WTC11 (cell line): ENCODE measurements at regions not wholly inside any gene's neighbourhood (a gene's known extent, or its start where the extent isn't known, plus 50 kb on each side); places are given as distances from the start of the nearest gene placed in this dataset.

Experiments used
- IRF2 ChIP-seq: sonication (generic); formaldehyde crosslinking; IDR thresholded peaks from 2 replicates; pipeline ENCODE4 v1.8.0; 2022; ENCODE audit warnings: low read depth, missing genetic modification reagents, borderline replicate concordance
- TEAD4 ChIP-seq: sonication (generic); formaldehyde crosslinking; IDR thresholded peaks from 2 replicates; pipeline ENCODE4 v1.8.0; 2022; ENCODE audit warnings: mild to moderate bottlenecking, missing genetic modification reagents
- TF ChIP-seq, protein P1 (sequence below): sonication (generic); formaldehyde crosslinking; IDR thresholded peaks from 2 replicates; pipeline ENCODE4 v1.8.1; 2023; ENCODE audit warnings: mild to moderate bottlenecking, missing genetic modification reagents, moderate library complexity
- TF ChIP-seq, protein P2 (sequence below): sonication (generic); formaldehyde crosslinking; IDR thresholded peaks from 2 replicates; pipeline ENCODE4 v1.8.0; 2022; ENCODE audit warnings: mild to moderate bottlenecking, missing genetic modification reagents
- TF ChIP-seq, protein P3 (sequence below): fragments of 200-600 bp; IDR thresholded peaks from 2 replicates; pipeline ENCODE4 v1.8.0; 2022; ENCODE audit warnings: antibody characterized with exemption
- TF ChIP-seq, protein P4 (sequence below): sonication (generic); formaldehyde crosslinking; IDR thresholded peaks from 2 replicates; pipeline ENCODE4 v1.8.0; 2022; ENCODE audit warnings: mild to moderate bottlenecking, missing genetic modification reagents
- TF ChIP-seq, protein P5 (sequence below): sonication (generic); formaldehyde crosslinking; IDR thresholded peaks from 2 replicates; pipeline ENCODE4 v1.8.0; 2023; ENCODE audit warnings: missing genetic modification reagents
- TF ChIP-seq, protein P6 (sequence below): sonication (generic); formaldehyde crosslinking; IDR thresholded peaks from 2 replicates; pipeline ENCODE4 v1.8.1; 2022; ENCODE audit warnings: low read depth, mild to moderate bottlenecking, moderate library complexity, missing genetic modification reagents, borderline replicate concordance

DNA sequence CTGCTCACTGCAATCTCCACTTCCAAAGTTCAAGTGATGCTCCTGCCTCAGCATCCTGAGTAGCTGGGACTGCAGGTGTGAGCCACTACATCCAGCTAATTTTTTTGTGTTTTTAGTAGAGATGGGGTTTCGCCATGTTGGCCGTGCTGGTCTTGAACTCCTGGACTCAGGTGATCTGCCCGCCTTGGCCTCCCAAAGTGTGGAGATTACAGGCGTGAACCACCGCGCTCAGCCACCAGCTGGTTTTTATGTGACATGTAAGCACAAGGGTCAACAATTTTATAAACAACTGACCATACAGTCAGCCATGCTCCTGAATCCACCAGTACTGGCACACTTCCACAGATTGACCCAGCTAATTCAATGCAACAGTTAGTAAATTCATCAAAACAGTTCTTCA lies 526.3 kb upstream of the LRRC4C start:
- TF ChIP-seq, protein P1, sequence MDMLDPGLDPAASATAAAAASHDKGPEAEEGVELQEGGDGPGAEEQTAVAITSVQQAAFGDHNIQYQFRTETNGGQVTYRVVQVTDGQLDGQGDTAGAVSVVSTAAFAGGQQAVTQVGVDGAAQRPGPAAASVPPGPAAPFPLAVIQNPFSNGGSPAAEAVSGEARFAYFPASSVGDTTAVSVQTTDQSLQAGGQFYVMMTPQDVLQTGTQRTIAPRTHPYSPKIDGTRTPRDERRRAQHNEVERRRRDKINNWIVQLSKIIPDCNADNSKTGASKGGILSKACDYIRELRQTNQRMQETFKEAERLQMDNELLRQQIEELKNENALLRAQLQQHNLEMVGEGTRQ (CRISPR knock-in tag): no peak
- TF ChIP-seq, protein P2, sequence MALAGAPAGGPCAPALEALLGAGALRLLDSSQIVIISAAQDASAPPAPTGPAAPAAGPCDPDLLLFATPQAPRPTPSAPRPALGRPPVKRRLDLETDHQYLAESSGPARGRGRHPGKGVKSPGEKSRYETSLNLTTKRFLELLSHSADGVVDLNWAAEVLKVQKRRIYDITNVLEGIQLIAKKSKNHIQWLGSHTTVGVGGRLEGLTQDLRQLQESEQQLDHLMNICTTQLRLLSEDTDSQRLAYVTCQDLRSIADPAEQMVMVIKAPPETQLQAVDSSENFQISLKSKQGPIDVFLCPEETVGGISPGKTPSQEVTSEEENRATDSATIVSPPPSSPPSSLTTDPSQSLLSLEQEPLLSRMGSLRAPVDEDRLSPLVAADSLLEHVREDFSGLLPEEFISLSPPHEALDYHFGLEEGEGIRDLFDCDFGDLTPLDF (CRISPR knock-in tag): no peak
- TF ChIP-seq, protein P3, sequence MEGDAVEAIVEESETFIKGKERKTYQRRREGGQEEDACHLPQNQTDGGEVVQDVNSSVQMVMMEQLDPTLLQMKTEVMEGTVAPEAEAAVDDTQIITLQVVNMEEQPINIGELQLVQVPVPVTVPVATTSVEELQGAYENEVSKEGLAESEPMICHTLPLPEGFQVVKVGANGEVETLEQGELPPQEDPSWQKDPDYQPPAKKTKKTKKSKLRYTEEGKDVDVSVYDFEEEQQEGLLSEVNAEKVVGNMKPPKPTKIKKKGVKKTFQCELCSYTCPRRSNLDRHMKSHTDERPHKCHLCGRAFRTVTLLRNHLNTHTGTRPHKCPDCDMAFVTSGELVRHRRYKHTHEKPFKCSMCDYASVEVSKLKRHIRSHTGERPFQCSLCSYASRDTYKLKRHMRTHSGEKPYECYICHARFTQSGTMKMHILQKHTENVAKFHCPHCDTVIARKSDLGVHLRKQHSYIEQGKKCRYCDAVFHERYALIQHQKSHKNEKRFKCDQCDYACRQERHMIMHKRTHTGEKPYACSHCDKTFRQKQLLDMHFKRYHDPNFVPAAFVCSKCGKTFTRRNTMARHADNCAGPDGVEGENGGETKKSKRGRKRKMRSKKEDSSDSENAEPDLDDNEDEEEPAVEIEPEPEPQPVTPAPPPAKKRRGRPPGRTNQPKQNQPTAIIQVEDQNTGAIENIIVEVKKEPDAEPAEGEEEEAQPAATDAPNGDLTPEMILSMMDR: no peak
- TF ChIP-seq, protein P4, sequence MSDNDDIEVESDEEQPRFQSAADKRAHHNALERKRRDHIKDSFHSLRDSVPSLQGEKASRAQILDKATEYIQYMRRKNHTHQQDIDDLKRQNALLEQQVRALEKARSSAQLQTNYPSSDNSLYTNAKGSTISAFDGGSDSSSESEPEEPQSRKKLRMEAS (CRISPR knock-in tag): no peak
- TF ChIP-seq, protein P5, sequence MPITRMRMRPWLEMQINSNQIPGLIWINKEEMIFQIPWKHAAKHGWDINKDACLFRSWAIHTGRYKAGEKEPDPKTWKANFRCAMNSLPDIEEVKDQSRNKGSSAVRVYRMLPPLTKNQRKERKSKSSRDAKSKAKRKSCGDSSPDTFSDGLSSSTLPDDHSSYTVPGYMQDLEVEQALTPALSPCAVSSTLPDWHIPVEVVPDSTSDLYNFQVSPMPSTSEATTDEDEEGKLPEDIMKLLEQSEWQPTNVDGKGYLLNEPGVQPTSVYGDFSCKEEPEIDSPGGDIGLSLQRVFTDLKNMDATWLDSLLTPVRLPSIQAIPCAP: no peak
- TF ChIP-seq TEAD4 (CRISPR knock-in tag) (no peak), IRF2 (CRISPR knock-in tag) (no peak)
- TF ChIP-seq, protein P6, sequence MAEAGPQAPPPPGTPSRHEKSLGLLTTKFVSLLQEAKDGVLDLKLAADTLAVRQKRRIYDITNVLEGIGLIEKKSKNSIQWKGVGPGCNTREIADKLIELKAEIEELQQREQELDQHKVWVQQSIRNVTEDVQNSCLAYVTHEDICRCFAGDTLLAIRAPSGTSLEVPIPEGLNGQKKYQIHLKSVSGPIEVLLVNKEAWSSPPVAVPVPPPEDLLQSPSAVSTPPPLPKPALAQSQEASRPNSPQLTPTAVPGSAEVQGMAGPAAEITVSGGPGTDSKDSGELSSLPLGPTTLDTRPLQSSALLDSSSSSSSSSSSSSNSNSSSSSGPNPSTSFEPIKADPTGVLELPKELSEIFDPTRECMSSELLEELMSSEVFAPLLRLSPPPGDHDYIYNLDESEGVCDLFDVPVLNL (CRISPR knock-in tag): no peak
